Loucy (cell line): ENCODE measurements at regions not wholly inside any gene's neighbourhood (a gene's known extent, or its start where the extent isn't known, plus 50 kb on each side); places are given as distances from the start of the nearest gene placed in this dataset.

ENCODE experiments used
- EZH2phosphoT487 ChIP-seq: fragments of 200-600 bp; IDR thresholded peaks from 2 replicates; pipeline ENCODE4 v1.6.1; 2018; ENCODE audit warnings: antibody characterized with exemption, mild to moderate bottlenecking, moderate library complexity, borderline replicate concordance
- TF ChIP-seq, protein P1 (sequence below): fragments of 200-600 bp; sonication (generic); conservative IDR thresholded peaks from 2 replicates; pipeline ENCODE4 v1.5.1; 2014; ENCODE audit warnings: mild to moderate bottlenecking, antibody characterized with exemption, low read length

DNA sequence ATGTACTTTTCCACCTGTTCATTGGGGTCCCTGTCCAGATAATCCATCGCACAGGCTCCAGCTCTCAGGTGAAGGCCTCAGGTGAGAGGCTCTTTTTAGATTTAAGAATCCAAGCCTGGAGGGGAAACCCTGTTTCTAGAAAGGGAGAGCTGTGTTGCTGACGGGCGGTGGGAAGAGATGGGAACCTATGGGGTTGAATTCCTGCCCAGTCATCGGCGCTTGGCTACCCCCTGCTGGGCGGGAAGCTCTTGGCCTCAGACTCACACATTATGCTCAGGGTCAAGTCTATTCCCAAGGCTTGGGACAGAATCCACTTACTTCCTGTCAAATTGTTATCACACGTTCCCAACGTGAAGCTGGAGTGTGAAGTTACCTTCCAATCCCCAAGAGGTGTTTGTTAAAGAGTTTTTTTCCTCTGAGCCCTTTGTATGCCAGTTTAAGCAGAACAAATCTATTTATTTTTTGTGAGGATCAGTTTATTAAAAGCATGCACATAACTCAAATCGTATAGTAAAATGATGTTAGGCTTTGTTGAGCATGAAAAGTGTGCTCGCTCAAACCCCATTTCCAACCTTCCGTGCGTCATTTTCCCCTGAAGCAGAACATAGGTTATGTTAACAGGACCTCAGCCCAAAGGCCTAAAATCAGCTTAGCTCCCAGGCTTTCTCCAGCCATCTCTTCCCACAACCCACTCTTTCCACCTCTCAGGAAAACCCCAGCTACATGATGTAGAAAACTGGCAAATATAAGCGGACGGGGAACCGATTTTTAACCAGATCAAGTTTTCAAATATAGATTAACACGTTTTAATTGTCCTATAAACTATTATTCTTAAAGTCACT is 181.7 kb upstream of the ETAA1 start:
- TF ChIP-seq EZH2phosphoT487 = no peak
- TF ChIP-seq, protein P1, sequence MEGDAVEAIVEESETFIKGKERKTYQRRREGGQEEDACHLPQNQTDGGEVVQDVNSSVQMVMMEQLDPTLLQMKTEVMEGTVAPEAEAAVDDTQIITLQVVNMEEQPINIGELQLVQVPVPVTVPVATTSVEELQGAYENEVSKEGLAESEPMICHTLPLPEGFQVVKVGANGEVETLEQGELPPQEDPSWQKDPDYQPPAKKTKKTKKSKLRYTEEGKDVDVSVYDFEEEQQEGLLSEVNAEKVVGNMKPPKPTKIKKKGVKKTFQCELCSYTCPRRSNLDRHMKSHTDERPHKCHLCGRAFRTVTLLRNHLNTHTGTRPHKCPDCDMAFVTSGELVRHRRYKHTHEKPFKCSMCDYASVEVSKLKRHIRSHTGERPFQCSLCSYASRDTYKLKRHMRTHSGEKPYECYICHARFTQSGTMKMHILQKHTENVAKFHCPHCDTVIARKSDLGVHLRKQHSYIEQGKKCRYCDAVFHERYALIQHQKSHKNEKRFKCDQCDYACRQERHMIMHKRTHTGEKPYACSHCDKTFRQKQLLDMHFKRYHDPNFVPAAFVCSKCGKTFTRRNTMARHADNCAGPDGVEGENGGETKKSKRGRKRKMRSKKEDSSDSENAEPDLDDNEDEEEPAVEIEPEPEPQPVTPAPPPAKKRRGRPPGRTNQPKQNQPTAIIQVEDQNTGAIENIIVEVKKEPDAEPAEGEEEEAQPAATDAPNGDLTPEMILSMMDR = peak; percentile 31
